ENCODE measurements at regions not wholly inside any gene's neighbourhood (a gene's known extent, or its start where the extent isn't known, plus 50 kb on each side); places are given as distances from the start of the nearest gene placed in this dataset.

- TF ChIP-seq CTCF (IDR thresholded peaks at IDR 0.05) (no peak), POLR2A (IDR thresholded peaks at IDR 0.05) (no peak)
These were observed 140.0 kb upstream of the TCERG1L start for GRCh38 chr10:131451407-131452015.
